NCI-H510A (cell line): ENCODE measurements at regions not wholly inside any gene's neighbourhood (a gene's known extent, or its start where the extent isn't known, plus 50 kb on each side); places are given as distances from the start of the nearest gene placed in this dataset.
"Not testable (repeated sequence)": the region's sequence is repeated elsewhere in the genome, so short reads cannot be mapped to it uniquely, and the experiment has no call there.

Experiments used
- DNase-seq: peaks from one replicate; lab custom pipeline; 2025; lab: John Stamatoyannopoulos, UW

DNA sequence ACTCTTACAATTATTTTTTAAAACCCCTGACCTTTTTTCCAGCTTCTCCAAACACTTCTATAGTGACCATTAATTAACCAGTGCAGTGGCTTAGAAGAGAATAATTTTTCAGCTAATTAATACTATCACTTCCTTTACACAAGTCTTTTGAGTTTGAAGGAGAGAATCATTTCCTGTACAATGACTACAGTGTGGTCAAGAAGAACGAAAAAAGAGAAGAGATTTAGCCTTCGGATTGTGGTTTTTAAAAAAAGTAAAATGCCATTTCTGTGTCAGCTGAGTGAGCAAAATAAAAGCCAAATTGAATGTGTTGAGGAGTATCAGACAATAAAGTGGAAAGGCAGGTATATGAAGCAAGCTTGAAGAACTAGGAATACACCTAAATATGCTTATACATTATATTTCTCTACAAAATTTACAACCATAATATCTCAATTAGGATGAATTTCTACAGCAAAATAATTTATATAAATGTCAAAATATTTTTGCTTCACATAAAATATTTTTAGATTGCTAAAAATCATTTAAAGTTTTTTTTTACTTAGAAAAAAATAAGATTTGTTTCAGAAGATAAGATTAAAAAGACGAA is 1155.2 kb upstream of the CNTN5 start:
- no peak for DNase-seq

DNA sequence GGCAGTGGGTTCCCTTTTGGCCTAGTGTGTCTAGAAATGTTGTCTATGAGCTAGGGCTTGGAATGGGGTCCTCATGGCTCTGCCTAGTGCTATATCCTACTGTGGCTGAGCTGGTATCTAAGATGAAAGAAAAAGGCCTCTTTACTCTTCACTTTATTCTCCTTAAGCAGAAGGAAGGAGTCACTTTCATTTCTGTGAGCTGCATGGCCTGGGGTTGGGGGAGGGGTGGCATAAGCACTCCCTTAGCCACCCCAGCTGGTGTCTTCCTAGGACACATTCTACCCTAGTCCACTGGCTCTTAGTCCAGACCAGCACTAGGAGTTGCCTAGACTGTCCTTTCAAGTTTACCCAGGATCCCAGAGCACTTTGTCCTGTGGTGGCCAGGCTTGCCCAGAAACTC is 1148.9 kb upstream of the CNTN5 start:
- no peak for DNase-seq

DNA sequence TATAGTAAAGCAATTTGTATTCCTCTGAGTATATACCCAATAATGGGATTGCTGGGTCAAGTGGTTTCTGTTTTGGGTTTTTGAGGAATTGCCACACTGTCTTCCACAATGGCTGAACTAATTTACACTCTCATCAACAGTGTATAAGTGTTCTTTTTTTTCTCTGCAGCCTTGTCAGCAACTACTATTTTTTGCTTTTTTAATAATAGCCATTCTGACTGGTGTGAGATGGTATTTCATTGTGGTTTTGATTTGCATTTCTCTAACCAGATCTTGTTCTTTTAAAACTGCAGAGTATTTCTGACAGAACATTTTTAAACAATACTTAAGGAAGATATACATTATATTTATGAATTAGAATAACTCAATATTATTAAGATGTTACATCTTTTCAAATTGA is 1140.5 kb upstream of the CNTN5 start:
- no peak for DNase-seq

DNA sequence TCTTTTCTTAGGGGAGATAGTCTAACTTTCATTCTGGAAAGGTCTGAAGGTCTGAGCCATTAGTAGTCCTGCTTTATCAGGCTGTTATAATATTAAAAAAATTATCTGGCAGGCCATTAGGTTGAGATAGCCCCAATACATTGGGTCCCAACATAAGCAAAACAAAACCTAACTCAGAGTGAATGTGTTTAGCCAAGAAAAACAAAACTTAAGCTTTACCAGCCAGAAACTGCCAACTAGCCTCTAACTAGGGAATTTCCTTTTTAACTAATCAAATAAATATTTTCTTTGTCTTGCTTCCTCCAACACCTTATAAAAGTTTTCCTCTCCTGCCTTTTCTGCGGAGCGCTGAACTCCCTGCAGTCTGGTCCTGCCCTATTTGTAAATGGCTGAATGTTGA is 1137.7 kb upstream of the CNTN5 start:
- no peak for DNase-seq

DNA sequence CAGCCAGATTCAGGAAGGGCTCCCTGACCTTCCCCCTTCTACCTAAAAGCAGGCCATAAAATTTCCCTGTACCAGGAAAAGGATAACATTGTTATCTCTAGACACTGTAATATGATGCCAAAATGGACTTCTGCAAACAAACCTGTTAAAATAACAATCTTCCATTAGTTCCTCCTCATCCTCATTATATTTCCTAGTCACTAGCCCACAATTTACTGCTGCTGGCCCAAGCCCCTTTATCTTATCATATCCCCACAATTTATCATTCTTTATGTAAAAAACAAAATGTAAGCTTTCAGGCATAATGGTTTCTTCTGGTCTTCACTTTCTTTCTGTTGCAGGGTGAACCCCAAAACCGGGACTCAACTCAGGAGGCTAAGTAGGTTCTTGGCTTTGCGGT is 1132.1 kb upstream of the CNTN5 start:
- DNase-seq = no peak

DNA sequence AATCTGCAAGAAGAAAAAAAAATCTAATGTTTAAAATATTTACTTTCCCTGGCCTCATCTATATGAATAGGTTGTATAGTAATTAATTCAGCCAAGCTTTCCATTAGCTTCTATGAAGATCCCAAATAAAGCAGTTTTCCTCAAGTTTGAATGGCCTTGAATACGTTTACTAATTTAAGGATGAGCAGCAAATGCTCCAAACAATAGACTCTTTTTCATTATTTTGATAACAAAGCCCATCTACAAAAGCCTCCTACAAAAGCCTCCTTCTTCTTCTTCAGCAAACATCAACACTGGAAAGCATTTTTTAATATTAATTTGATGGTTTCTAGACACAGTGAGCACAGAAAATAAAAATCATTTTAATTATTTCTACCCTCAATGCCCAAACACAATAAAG is 1130.3 kb upstream of the CNTN5 start:
- DNase-seq = no peak

DNA sequence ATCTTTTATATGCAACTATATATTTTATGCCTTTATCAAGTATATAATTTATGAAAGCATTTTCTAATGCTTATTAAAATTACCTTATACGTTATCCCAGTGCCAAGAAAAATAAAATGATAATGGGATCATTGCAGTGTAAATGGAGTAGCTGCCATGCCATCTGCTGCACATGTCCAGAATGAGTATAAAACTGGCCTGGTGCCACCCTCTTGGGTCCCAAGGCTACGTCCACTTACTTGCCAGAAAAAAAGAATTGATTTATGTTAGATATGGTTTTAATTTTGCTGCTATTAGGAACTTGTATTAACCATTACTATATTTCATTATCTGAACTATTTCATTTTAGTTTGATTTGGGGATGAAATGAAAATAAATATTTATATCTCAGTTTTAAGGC is 1127.1 kb upstream of the CNTN5 start:
- no peak for DNase-seq

DNA sequence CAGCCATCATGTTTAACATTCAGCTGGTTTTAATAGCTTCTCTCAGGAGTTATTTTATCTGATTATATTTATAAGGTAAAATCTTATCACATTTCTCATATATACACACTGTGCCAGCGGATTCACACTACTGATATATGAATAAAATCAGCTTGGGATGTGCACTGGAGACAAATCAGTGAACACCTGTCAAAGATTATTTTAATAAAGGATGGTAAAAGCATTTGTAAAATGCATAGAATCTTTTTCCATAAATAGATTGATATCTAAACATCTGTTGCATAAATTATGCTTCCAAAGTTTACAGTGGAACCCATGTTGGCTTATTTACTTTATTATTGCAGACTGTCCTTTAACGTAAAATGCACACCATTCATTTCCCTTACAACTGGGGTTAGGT is 1125.8 kb upstream of the CNTN5 start:
- DNase-seq = no peak

DNA sequence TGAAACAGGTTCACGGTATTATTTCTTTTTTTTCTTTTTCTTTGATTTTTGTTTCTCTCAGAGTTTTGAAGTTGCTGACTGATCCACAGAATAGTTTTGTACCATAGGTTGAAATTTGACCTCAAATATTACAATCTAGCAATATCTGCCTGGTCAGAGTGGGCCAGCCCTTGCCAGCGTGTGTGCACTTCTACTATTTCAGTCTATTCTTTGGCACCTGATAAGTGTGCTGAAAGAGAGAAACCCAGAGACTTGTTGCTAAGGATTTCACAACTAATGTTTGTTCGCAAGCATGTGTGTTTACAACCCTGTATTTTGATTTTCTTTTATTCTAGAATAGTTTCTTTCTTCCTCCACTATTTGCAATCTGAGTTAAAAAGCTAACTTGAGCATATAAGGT is 1125.2 kb upstream of the CNTN5 start:
- no peak for DNase-seq

DNA sequence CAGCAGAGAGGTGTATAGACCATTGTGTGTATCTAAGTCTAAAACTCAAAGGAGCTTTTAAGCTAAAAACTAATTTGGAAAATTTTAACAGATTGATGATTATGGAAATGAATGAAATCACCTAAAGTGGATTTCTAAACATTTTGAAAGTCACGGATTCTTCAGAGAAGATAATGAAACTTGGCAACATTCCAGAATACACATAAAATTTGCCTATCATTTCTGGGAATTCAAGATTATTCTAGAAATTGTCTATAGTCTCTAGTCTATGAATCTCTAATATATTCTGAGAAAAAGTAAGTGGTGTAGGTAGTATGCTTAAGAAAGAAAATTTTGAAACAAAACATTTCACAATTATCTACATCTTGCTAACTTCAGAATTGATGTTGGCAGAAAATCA is 1117.9 kb upstream of the CNTN5 start:
- DNase-seq = no peak

DNA sequence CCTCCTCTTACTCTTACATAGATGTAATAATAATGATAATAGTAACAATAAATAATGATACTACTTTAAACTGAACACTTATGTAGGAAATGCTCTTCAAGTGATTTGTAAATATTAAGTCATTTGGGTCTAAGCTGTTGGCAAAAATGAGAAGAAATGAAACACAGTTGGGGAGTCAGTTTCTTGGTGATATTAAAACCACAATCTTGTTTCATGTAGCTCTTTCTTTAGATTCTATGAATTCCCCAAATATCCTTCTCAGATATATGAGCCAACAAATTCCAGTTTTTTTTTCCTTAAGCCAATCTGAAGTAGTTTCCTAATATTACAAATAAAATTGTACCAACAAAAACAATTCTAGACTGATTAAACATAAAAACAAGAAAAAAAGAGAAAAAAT is 1115.6 kb upstream of the CNTN5 start:
- DNase-seq = no peak

DNA sequence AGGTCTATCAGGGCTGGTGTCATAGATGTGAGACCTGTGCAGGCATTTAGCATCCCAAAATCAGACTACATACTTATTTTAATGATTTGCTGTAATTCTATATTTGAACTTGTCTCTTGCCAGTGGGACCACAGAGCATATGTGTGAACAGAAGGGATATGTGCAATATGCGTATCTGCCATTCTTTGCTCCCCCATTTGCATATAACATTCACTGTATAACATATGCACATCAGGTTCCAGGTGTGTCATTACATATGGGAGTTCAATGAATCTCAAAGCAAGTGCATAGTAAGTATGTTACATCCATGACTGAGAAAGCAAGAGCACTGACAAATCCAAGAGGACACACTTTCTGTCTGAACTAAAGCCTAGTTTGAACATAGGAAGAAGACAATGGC is 1115.1 kb upstream of the CNTN5 start:
- DNase-seq = no peak

DNA sequence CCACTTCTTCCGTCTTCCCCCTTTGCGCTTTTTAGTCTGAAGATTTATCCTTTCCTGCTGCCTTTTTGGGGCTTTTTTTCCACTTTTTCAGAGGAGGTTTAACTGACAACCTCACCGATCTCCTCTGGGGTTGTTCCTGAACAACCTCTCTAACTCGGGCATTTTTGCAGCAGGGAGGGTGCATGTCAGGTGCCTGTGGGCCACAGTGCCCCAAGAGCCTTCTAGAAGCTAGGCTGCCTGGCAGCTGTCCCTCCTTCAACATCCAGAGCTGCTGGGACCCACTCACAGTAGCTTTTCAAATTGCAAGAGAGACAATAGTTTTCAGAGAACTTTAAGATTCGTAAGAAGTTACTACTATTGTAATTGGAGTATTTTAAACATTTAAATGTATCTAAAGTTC is 1112.4 kb upstream of the CNTN5 start:
- DNase-seq = no peak

DNA sequence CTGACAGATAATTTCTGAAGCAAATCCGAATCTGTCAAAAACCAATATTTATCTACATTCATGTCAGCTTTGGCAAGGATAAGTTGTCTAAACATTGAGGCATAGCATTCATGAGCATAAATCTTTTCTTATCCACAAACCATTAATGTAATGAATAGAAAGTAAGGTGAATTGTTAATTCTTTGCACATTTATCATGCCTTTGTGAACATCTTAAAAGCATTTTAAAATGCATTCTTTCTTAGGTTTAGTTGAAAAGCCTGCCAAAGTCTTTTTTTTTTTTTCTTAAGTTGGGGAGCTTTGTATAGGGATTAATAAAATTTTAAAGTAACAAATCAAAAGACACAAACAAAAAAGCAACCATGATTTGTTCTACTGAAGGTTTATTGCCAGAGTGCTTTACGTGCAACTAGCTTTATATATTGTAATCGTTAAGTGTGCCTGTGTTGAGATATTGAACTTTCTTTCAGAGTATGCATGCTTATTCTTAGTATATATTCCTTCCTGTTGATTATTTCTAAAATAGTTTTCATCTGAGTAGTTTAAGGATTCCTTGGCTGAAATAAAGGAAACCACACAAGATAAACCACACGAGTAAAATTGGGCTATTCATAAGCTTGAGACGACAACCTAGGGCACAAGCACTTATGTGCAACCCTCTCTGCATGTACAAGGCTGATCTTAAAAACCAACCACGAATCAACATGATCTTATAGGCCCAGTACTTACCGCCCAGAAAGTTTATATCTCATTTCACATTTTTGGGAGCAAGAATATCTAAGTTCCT is 1110.9 kb upstream of the CNTN5 start:
- no peak for DNase-seq

DNA sequence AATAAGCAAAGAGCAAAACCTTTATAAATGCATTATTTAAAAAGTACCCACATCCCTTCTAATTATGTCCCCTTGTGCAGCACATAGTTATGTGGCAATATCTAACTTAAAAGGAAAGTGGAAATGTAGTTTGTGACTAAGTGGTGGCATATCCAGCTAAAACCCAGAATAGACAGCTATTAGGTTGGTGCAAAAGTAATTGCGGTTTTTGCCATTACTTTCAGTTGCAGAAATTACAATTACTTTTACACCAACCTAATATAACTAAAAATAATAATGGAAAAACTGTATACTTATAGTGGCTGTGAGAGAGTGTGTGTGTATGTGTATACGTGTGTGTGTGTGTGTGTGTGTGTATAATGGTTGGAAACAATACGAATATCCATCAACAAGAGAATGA is 1108.1 kb upstream of the CNTN5 start:
- DNase-seq = no peak

DNA sequence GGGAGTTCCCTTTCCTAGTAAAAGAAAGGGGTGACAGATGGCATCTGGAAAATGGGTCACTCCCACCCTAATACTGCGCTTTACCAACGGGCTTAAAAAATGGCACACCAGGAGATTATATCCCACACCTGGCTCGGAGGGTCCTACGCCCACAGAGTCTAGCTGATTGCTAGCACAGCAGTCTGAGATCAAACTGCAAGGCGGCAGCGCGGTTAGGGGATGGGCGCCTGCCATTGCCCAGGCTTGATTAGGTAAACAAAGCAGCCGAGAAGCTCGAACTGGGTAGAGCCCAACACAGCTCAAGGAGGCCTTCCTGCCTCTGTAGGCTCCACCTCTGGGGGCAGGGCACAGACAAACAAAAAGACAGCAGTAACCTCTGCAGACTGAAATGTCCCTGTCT is 1097.8 kb upstream of the CNTN5 start:
- DNase-seq = not testable (repeated sequence)

DNA sequence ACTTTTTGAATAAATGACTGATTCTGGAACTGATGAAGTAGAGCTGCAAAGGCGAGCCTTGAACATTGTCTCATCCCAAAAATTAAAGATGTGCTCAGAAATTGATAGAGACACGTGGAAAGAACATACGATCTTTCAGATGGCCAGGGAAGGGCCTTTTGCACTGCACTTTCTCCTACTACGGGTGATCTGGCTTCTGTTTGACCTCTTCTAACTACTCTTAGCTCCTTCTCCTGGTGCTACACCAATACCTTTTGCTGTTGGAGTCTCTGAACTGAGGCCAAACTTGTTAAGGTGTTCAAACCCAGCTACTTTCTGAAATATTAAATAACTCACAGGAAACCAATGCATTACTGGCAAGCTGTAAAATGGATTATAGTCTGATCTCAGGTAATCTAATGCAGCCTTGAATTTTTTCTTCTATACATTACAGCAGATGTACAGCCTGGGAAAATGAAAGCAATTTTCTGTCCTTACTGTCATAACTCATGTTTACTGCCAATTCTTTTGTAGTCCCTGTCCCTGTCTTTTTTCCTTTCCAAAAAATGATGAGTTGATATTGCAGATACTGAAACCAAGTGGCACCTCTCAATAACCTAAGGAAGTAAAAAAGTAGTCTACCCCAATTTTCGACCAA is 1086.1 kb upstream of the CNTN5 start:
- DNase-seq = no peak

DNA sequence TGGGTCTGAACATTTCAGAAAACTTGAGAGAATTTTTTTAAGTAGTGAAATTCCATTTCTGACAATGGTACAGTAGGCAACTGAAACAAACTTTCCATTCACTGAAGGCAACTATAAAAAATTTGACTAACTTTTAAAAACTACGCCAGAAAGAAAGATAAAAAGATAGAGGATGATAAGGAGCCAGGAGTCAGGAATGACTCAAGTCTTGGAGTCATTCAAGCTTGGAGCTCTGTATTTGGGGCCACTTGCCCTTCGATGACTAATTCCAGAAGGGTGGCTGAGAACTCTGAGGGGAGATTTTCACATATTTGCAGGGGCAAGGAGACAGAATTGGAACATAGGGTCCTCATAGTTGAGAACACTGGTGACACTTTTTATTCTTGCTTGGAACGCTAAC is 1083.2 kb upstream of the CNTN5 start:
- DNase-seq = no peak

DNA sequence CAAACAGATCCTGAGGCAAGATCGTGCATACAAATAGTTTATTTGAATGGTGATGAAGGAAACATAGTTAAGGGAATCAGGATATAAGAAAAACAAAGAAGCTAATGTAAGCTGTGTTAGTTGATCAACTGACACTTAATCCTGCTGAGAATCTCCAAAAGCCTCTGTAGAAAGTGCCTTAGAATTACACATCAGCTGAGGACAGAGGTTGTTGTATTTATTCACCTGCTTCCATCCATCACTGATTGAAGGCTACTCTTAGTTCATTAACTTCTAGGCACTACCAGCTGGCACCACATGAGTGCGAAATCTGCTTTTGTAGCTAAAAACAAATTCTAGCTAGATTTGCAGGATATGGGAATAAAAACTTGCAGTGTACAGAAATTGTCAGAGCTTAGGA is 1082.0 kb upstream of the CNTN5 start:
- DNase-seq = no peak

DNA sequence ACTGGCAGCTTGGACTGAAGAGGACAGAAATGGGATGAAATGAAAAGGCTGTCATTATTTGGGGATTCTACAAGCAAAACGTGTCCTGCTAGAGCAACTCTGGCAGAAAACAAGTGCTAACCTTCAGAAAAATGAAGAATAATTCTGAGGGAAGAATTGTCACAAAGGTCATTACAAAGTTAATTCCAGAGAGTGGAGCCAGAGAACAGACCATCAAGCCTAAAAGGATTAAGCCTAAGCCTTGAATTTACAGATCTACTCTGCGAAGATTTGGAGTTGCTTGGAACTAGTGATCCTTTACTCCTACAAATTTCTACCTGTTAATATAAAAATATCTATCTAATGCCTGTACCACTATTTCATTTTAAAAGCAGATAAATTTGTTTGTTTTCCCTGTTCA is 1077.3 kb upstream of the CNTN5 start:
- no peak for DNase-seq

DNA sequence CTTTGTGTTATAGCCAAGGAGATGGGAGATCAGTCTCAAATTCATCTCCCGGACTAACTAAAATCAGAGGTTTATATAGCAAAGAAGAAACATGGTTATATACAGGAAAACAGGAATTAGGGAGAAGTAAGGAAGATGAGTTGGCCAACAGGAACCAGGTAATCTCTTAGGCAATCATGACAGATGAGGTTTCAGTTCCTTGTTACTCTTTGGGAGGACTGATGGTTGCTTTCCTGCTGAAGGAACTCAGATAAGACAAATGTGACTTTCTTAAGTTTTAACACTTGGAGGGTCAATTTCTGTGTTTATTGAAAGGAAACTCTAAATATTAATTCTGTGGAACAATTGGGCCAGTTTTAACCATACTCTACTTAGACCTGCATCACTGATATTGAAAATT is 1072.0 kb upstream of the CNTN5 start:
- no peak for DNase-seq

DNA sequence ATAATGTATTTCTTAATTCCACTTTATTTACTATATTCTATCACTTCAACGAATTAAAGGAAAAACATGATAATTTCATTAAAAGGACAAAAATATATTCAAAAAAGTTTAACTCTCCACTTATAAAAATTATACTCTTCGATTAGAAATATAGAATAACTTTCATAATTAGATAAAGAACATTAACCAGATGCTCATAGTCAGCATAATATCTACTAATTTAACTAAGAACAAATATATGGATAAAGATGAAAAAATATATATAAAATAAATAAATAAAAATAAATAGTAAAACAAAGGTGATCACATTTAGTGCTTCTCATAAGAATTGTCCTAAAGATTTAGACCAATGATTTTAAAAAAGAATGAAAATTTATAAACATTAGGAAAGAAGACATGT is 1065.2 kb upstream of the CNTN5 start:
- DNase-seq = no peak

DNA sequence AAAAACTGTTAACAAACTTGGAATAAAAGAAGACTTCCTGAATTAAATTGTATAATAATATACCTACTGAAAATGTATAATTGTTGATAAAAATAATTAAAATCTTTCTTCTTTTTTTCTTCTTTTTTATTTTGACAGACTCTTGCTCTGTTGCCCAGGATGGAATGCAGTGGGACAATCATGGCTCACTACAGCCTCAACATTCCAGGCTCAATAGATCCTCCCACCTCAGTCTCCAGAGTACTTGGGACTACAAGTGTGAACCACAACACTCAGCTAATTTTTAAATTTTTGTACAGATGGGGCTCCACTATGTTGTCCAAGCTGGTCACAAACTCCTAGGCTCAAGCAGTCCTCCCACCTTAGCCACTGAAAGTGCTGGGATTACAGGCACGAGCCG is 1063.8 kb upstream of the CNTN5 start:
- DNase-seq = no peak

DNA sequence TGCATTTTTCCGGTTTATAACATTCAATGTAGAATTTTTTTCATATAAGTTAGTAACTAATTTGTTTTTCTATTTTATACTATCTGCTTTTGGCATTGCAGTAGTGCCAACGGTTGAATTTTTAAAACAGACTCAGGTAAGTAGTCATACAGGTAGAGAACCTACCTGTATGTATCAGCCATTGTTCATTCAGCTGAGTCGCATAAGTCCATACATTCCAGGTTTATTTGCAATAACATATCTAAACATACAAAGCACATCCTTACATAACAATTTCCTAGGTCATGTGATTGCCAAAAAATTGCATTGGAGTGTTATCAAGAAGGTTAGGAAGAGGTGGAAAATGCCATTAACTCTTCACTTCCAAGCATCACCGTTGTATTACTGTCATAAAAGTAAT is 1059.3 kb upstream of the CNTN5 start:
- no peak for DNase-seq
